ENCODE measurements at regions not wholly inside any gene's neighbourhood (a gene's known extent, or its start where the extent isn't known, plus 50 kb on each side); places are given as distances from the start of the nearest gene placed in this dataset.

DNA sequence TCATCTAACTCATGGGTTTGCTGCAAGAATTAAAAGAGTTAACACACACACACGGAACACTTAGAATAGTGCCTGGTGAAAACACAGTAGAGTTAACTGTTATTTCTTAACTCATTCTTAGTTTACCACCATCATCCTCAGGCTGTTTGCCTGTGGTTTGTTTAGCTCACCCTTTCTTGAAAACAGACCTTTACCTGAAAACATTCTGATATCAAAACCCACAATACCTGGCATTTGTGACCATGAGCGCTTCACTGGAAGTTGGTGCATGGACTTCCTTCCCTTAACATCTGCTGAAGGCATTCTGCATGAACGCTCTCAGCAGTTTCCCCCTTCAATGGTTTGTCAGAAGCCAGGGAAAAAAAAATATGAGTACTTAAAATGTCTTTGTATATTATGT, 256.0 kb downstream of the ETS1 start:
- Mint-ChIP-seq H3K27me3 (ENCODE audit: unreplicated experiment) (peaks cover 1% of the 10 kb centered on the region), H3K4me1 (ENCODE audit: low read depth, unreplicated experiment) (no peaks in the 10 kb centered on the region), H3K4me3 (ENCODE audit: unreplicated experiment) (no peak overlapping the region)

DNA sequence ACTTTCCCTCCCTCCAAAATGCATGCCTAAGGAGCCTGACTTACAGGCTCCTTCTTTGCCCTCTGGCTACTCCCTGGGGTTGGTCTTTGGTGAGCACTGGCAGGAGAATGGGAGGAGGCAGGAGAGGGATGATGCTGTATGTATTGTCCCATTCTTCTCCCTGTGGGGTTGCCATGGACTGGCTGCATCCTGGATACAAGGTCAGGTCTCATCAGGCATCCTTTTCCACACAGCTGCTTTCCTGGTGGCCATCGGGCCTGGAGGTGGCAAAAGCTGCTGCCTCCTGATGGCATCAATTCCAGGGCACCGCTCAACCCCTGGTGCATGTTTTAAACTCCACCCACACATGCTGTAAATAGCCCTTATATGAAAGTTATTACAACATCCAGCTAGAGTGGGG, 257.2 kb downstream of the ETS1 start:
- Mint-ChIP-seq H3K27ac (ENCODE audit: unreplicated experiment) (no peak overlapping the region), H3K36me3 (ENCODE audit: unreplicated experiment) (no peaks in the 10 kb centered on the region), H3K4me3 (ENCODE audit: unreplicated experiment) (no peak overlapping the region), H3K9me3 (ENCODE audit: unreplicated experiment) (no peaks in the 10 kb centered on the region), H3K4me1 (ENCODE audit: low read depth, unreplicated experiment) (no peaks in the 10 kb centered on the region), H3K27me3 (ENCODE audit: unreplicated experiment) (peaks cover under 1% of the 10 kb centered on the region)
- TF ChIP-seq, protein P1, sequence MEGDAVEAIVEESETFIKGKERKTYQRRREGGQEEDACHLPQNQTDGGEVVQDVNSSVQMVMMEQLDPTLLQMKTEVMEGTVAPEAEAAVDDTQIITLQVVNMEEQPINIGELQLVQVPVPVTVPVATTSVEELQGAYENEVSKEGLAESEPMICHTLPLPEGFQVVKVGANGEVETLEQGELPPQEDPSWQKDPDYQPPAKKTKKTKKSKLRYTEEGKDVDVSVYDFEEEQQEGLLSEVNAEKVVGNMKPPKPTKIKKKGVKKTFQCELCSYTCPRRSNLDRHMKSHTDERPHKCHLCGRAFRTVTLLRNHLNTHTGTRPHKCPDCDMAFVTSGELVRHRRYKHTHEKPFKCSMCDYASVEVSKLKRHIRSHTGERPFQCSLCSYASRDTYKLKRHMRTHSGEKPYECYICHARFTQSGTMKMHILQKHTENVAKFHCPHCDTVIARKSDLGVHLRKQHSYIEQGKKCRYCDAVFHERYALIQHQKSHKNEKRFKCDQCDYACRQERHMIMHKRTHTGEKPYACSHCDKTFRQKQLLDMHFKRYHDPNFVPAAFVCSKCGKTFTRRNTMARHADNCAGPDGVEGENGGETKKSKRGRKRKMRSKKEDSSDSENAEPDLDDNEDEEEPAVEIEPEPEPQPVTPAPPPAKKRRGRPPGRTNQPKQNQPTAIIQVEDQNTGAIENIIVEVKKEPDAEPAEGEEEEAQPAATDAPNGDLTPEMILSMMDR (IDR thresholded peaks at IDR 0.05; ENCODE audit: partially characterized antibody, unreplicated experiment), result no peak
- no peak for DNase-seq

More for the DNA sequence above, 256.0 kb downstream of the ETS1 start:
- no peak for DNase-seq
- no peaks in the 10 kb centered on the region for H3K36me3 Mint-ChIP-seq (ENCODE audit: unreplicated experiment)
- H3K9me3 Mint-ChIP-seq (ENCODE audit: unreplicated experiment), result no peaks in the 10 kb centered on the region
- TF ChIP-seq, protein P1 (IDR thresholded peaks at IDR 0.05; ENCODE audit: partially characterized antibody, unreplicated experiment), result no peak
- no peak overlapping the region for H3K27ac Mint-ChIP-seq (ENCODE audit: unreplicated experiment)

DNA sequence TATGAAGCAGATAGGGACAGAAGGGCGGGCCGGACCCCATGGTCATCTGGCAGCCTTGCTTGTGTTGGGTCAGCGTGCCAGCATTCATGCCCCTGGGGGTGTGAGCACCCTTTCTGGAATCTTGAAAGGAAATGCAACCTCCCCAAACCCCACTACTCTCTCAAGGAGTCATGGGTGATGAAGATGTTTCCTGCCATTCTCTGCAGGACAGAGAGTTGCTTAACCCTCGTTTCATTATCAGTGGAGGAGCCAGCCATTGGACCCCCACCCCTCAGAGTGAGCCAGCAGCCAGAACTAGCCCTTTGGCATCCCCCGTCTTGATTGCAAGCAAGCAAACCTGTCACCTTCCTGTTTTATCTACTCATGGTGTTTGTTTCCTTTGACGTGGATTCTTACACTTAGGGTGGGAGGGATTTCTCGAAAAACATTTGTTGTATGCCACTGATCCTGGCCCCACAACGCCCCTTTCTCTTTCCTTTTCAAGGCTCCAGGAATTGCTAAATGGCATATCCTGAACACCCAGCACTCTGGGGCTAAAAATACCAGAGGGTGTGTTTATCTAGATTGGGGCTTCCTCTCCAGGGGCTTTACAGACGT, 258.3 kb downstream of the ETS1 start:
- no peak for DNase-seq
- TF ChIP-seq, protein P1 (IDR thresholded peaks at IDR 0.05; ENCODE audit: partially characterized antibody, unreplicated experiment), result no peak
- Mint-ChIP-seq H3K9me3 (ENCODE audit: unreplicated experiment) (no peaks in the 10 kb centered on the region), H3K4me3 (ENCODE audit: unreplicated experiment) (no peak overlapping the region), H3K36me3 (ENCODE audit: unreplicated experiment) (no peaks in the 10 kb centered on the region), H3K27me3 (ENCODE audit: unreplicated experiment) (no peaks in the 10 kb centered on the region), H3K4me1 (ENCODE audit: low read depth, unreplicated experiment) (no peaks in the 10 kb centered on the region), H3K27ac (ENCODE audit: unreplicated experiment) (no peak overlapping the region)

DNA sequence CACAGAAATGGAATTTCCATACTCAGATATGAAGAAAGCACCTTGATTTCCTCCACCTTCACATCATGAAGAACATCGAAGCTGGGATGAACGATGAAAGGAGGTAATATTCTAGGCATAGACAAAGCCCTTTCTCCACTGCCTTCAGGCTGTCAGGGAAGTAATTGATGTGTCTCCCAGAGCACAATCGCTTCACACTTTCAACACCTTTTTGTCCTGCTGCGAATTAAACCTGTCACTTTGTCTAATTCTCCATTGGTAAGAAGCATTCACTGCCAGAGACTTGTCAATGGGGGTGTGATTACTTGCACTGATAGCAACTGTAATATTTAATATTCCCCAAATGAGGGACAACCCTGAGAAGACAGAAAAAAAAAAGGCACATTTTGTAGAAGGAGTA, 260.1 kb downstream of the ETS1 start:
- TF ChIP-seq, protein P1 (IDR thresholded peaks at IDR 0.05; ENCODE audit: partially characterized antibody, unreplicated experiment), result no peak
- Mint-ChIP-seq H3K4me1 (ENCODE audit: low read depth, unreplicated experiment) (no peaks in the 10 kb centered on the region), H3K27me3 (ENCODE audit: unreplicated experiment) (no peaks in the 10 kb centered on the region), H3K36me3 (ENCODE audit: unreplicated experiment) (no peaks in the 10 kb centered on the region), H3K9me3 (ENCODE audit: unreplicated experiment) (no peaks in the 10 kb centered on the region), H3K27ac (ENCODE audit: unreplicated experiment) (no peak overlapping the region), H3K4me3 (ENCODE audit: unreplicated experiment) (no peak overlapping the region)
- DNase-seq, result no peak

DNA sequence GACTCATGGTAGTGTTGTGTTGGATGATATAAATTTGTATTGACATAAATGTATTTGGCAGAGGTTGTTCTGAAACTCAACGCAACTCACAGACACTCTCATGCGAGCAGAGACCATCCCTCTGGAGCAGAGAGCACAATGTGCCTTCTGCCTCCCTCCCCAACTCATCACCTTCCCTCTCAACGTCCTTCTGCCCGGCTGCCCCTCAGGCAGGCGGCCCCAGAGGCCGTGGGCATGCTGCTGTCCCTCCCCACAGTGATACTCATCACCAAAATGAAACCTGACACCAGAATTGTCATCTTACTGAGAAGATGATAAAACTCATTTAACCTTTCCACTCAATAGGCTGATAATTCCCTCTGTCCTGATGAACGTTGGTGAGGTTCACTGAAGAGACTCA, 260.6 kb downstream of the ETS1 start:
- no peak overlapping the region for H3K27ac Mint-ChIP-seq (ENCODE audit: unreplicated experiment)
- H3K27me3 Mint-ChIP-seq (ENCODE audit: unreplicated experiment), result no peaks in the 10 kb centered on the region
- no peaks in the 10 kb centered on the region for H3K9me3 Mint-ChIP-seq (ENCODE audit: unreplicated experiment)
- H3K4me3 Mint-ChIP-seq (ENCODE audit: unreplicated experiment), result no peak overlapping the region
- no peaks in the 10 kb centered on the region for H3K4me1 Mint-ChIP-seq (ENCODE audit: low read depth, unreplicated experiment)
- TF ChIP-seq, protein P1 (IDR thresholded peaks at IDR 0.05; ENCODE audit: partially characterized antibody, unreplicated experiment), result no peak
- no peaks in the 10 kb centered on the region for H3K36me3 Mint-ChIP-seq (ENCODE audit: unreplicated experiment)
- no peak for DNase-seq
